ENCODE measurements at regions not wholly inside any gene's neighbourhood (a gene's known extent, or its start where the extent isn't known, plus 50 kb on each side); places are given as distances from the start of the nearest gene placed in this dataset.

DNA sequence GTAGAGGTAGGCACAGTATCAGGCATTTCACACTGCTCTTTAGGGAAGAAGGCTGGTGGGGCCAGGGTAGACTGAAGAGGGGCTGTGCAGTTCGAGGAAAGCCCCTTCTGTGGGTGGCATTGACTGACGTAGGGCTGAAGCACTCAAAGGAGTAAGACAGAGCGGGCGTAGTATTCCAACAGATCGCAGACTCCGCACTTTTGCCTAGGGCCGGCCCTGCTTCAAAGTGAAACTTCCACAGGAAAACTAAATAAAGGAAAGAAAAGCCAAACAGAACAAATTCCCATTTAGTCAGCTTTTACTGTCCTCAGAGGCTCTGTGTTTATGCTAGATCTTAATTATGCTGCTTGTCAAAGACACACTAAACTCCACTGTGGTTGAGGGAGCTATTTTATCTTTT lies 493.0 kb upstream of the WWC1 start:
- H3K9me3 Mint-ChIP-seq = peaks cover 2 to 4% of the 10 kb centered on the region in 2 donors

DNA sequence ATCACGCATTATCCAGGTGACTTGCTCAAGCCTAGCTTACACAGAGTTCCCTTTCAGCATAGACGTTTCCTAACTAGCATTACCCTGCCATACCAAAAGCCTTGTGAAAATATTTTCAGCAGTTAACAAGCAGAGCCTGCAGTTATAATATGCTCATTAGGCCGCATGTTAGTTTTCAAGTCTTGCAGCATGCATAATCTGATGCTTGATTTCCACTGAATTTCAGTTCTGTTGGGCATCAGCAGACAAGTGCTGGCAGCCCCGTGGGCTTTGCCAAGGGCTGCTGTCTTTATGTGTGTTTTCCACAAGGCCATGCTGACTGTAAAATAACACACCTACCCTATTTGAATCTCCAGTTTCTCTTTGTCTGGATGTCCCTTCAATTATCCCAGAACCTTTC lies 491.0 kb upstream of the WWC1 start:
- no peak overlapping the region for H3K4me3 Mint-ChIP-seq
- DNase-seq (no peak), ATAC-seq (replicated peaks) (no peak)
- H3K36me3 Mint-ChIP-seq = no peaks in the 10 kb centered on the region
- H3K27me3 Mint-ChIP-seq = no peaks in the 10 kb centered on the region
- peaks cover 2 to 4% of the 10 kb centered on the region in 2 donors for H3K9me3 Mint-ChIP-seq
- H3K4me1 Mint-ChIP-seq = no peaks in the 10 kb centered on the region
- H3K27ac Mint-ChIP-seq = no peak overlapping the region

More for the DNA sequence above, 493.0 kb upstream of the WWC1 start:
- no peaks in the 10 kb centered on the region for H3K4me1 Mint-ChIP-seq
- no peaks in the 10 kb centered on the region for H3K36me3 Mint-ChIP-seq
- ATAC-seq (replicated peaks) (no peak), DNase-seq (no peak)
- no peaks in the 10 kb centered on the region for H3K27me3 Mint-ChIP-seq
- H3K27ac Mint-ChIP-seq = no peak overlapping the region
- H3K4me3 Mint-ChIP-seq = no peak overlapping the region

DNA sequence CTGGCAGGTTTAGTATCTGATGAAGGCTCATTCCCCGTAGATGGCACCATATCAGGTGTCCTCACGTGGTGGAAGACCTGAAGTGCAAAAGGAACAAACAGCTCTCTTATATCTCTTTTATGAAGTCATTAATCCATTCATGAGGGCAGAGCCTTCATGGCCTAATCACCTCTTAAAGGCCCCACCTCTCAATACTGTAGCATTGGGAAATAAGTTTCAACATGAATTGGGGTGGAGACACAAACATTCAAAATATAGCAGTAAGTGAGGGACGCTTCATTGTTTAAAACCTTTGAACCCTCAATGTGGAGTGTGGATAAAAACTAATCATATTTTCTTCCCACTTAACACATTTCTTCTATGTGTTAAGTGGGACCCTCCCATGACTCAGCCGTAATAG lies 489.4 kb upstream of the WWC1 start:
- Mint-ChIP-seq H3K9me3 (peaks cover 2 to 4% of the 10 kb centered on the region in 2 donors), H3K27ac (no peak overlapping the region), H3K27me3 (no peaks in the 10 kb centered on the region), H3K4me3 (no peak overlapping the region), H3K36me3 (no peaks in the 10 kb centered on the region), H3K4me1 (no peaks in the 10 kb centered on the region)
- ATAC-seq (replicated peaks) = no peak
- DNase-seq = no peak

DNA sequence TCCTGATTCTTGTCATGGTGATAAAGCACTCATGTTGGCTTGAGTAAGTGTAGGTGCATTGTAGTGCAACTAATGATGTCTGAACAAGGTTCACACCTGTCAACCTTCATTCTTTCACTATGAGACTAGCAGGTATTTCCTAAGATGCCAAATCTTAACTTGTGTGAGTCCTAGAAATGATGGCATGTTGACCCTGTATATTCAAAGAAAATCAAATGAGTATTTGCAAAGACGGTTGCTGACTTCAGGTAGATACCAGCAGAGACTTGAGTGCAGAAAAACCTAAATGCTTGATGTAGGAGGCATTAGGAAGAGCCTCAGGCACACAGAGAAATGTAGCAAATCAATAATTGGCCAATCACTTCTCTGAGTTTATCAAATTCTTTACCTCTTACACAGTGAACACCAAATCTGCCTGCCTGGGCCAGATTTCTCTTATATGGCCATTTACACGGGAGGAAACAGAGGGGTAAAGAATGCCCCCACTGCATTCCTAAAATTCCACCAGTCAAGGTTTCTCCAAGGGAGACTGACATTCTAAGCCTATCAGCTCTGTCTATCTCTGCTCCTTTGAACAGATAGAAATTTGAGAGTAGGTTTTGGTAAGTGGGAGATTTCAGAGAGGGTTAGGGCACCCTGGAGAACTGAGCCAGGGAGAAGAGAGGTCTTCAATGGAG lies 488.6 kb upstream of the WWC1 start:
- Mint-ChIP-seq H3K27me3 (no peaks in the 10 kb centered on the region), H3K27ac (no peak overlapping the region), H3K9me3 (peaks cover 2 to 4% of the 10 kb centered on the region in 2 donors), H3K36me3 (no peaks in the 10 kb centered on the region), H3K4me3 (no peak overlapping the region), H3K4me1 (no peaks in the 10 kb centered on the region)
- DNase-seq (no peak), ATAC-seq (replicated peaks) (no peak)

DNA sequence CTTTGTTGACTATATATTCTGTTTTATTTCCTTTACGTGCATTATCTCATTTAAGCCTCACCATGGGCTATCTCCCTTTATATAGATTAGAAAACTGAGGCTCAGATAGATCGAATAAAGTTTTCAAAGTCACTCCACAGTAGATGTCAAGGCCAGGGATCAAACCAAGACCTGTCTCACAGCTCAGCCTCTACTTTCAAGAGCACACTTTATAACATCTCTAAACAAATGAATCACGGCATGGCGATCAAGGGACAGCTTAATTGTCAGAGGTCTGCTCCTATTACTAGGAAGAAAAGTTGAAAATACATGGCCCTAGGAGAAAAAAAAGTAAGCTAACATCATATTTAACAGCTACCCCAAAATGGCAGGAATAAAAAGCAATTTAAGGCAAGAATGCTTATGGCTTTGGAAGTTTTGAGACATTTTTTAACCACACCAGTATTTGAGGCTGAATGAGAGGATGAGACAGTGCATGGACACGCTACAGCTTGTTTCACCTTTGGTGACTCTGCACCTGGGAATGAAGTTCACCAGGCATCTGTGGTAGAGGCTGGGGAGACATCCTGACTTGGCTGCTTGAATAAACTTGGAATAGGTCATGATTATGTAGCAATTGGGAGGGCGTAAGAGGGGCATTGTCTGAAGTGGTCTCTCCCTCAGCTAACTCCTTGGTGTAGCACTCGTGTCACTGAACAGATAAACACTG lies 486.8 kb upstream of the WWC1 start:
- H3K27ac Mint-ChIP-seq = no peak overlapping the region

DNA sequence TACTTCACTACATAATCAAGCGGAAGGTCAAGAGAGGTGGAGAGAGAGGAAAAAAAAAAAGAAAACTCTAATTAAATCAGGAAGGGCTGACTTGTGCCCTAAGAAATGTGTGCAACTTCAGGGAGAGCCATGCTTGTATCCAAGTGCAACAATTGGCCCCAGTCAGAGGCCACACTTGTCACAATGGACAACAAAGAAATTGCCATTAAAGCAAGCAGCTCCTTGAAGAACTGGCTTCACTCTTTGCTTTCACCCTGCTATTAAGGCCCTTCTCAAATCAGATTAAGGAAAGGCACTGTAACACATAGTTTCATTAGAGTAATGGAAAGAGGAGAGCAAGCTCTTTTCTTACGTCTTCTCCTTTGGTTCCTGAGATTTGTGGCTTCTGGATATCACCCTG lies 480.9 kb upstream of the WWC1 start:
- DNase-seq = no peak
- no peak for ATAC-seq (replicated peaks)
- Mint-ChIP-seq H3K27ac (no peak overlapping the region), H3K4me1 (no peaks in the 10 kb centered on the region), H3K27me3 (no peaks in the 10 kb centered on the region), H3K9me3 (peaks cover 0 to 1% of the 10 kb centered on the region in 2 donors), H3K4me3 (no peak overlapping the region), H3K36me3 (no peaks in the 10 kb centered on the region)

More for the DNA sequence above, 486.8 kb upstream of the WWC1 start:
- Mint-ChIP-seq H3K9me3 (peaks cover 2 to 4% of the 10 kb centered on the region in 2 donors), H3K36me3 (no peaks in the 10 kb centered on the region), H3K4me3 (no peak overlapping the region), H3K27me3 (no peaks in the 10 kb centered on the region), H3K4me1 (no peaks in the 10 kb centered on the region)
- DNase-seq (no peak), ATAC-seq (replicated peaks) (no peak)

DNA sequence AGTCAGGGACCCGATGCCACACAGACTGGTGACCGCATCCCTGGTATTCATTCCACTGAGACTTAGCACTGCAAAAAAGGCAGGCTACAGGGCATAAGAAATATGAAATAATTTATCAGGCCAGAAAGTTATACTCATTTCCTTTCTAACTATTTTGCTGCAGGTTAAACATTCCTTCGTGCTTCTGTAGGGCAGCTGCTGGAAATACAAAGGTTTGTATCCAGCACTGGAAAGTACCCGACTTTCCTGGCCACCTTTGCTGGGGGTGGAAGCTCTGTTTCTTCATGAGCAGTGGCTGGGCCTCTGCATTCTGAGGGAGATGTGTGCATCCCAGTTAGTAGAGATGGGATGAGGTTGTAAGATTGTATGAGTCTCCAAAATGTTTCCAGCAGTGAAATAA lies 478.6 kb upstream of the WWC1 start:
- H3K27me3 Mint-ChIP-seq = no peaks in the 10 kb centered on the region
- ATAC-seq (replicated peaks) = no peak
- H3K4me3 Mint-ChIP-seq = no peak overlapping the region

DNA sequence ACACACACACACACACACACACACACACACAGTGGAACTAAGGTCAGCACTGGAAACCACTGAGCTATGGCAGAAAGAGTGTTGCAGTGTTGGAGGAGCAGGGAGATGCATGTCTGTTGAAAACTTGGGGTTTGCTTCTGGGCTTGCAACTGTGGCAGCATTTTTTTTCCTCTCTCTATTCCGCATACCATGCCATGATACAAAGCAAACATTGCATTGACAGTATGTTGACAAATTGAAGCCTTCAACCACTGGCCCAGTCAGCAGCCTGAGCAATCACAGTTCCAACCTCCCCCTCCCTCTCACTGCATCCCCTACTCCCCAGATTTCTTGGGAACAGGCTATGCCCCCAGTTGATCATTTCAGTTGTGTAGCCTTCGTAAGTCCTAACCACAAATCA lies 478.1 kb upstream of the WWC1 start:
- Mint-ChIP-seq H3K36me3 (no peaks in the 10 kb centered on the region), H3K27me3 (no peaks in the 10 kb centered on the region), H3K27ac (no peak overlapping the region), H3K4me1 (no peaks in the 10 kb centered on the region), H3K9me3 (peaks cover 0 to 1% of the 10 kb centered on the region in 2 donors), H3K4me3 (no peak overlapping the region)
- no peak for DNase-seq
- no peak for ATAC-seq (replicated peaks)

More for the DNA sequence above, 478.6 kb upstream of the WWC1 start:
- no peaks in the 10 kb centered on the region for H3K36me3 Mint-ChIP-seq
- no peak overlapping the region for H3K27ac Mint-ChIP-seq
- no peak for DNase-seq
- peaks cover 0 to 1% of the 10 kb centered on the region in 2 donors for H3K9me3 Mint-ChIP-seq
- no peaks in the 10 kb centered on the region for H3K4me1 Mint-ChIP-seq

DNA sequence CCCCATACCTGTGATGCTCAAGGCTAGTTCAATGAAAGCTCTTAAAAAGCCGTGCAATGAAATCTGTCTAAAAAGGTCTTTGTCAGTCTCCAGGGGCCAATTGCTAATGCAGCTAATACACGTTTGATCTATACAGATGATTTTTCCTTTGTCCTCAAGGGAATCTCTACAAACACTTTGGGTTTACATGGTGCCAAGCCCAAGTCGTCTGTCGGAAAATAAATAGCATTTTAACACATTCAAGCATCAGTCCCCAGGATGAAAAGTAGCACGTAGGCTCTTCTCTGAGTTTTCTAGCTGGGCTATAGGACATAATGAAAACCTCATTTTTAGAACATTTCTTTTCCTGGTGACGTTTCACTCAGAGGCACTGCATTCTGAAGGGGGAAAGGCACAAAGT lies 477.4 kb upstream of the WWC1 start:
- ATAC-seq (replicated peaks) (no peak), DNase-seq (no peak)
- Mint-ChIP-seq H3K9me3 (peaks cover 1 to 2% of the 10 kb centered on the region in 2 donors), H3K27ac (no peak overlapping the region), H3K27me3 (no peaks in the 10 kb centered on the region), H3K36me3 (no peaks in the 10 kb centered on the region), H3K4me3 (no peak overlapping the region), H3K4me1 (no peaks in the 10 kb centered on the region)

DNA sequence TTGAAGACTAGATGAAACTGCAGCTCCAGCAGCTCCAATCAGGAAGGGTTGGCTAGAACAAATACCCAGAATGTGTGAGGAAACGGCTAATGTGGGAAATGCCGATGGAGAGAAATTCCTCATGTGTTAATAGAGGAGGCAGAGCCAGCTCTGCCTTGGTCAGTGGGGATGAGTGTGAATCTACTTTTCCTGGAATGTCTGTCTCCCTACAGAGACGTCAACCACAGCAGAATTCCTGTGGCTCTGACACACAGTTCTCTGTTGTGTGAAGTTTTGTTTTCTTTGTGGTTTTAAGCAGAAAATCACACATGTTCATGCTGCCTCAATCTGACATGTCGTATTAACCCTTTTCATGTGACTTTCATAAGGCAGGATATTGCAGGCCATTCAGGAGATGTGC lies 476.6 kb upstream of the WWC1 start:
- DNase-seq = no peak
- Mint-ChIP-seq H3K4me1 (no peaks in the 10 kb centered on the region), H3K36me3 (no peaks in the 10 kb centered on the region), H3K27ac (no peak overlapping the region), H3K27me3 (no peaks in the 10 kb centered on the region), H3K4me3 (no peak overlapping the region), H3K9me3 (peaks cover 1 to 3% of the 10 kb centered on the region in 2 donors)
- ATAC-seq (replicated peaks) = no peak

DNA sequence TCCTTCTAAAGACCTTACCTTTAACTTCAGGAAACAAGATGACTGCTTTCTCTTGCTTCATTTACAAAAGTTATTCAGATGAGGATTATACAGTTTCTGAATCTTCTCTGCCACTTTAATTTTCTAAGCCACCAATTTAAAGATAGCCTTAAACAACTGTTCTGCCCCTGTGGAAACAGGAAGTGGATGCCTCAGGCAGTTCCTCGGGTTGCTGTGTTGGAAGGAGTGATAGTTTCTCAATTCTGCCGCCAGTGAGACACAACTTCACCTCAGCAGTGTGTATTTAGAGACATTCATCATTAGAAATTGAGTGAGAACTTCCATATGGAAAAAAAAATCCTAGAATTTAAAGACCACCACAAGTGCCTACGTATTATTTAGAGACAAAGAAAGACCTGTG lies 475.1 kb upstream of the WWC1 start:
- H3K27ac Mint-ChIP-seq = no peak overlapping the region
- no peaks in the 10 kb centered on the region for H3K36me3 Mint-ChIP-seq
- no peaks in the 10 kb centered on the region for H3K4me1 Mint-ChIP-seq
- peaks cover 1 to 3% of the 10 kb centered on the region in 2 donors for H3K9me3 Mint-ChIP-seq
- no peaks in the 10 kb centered on the region for H3K27me3 Mint-ChIP-seq
- DNase-seq (no peak), ATAC-seq (replicated peaks) (no peak)
- H3K4me3 Mint-ChIP-seq = no peak overlapping the region

DNA sequence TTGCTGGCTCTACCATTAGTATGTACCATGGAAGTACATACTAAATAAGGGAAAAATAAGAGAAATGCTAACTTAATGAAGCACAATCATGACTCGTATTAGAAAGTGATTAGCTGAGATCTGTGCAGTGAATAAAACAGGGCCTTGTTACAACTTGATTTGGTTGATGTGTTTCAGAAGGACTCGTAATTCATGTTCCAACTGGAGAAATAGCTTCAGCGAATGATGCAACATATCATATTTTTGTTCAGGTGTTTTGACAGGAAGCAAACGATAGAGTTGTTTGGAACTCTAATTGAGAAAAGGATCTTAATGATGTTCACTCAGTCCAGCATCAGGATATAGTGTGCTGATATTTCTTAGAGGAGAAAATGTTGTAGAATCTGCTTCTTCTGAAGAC lies 474.6 kb upstream of the WWC1 start:
- H3K36me3 Mint-ChIP-seq = no peaks in the 10 kb centered on the region
- H3K4me3 Mint-ChIP-seq = no peak overlapping the region
- H3K4me1 Mint-ChIP-seq = no peaks in the 10 kb centered on the region
- H3K9me3 Mint-ChIP-seq = peaks cover 1 to 3% of the 10 kb centered on the region in 2 donors
- no peaks in the 10 kb centered on the region for H3K27me3 Mint-ChIP-seq
- DNase-seq = no peak
- no peak for ATAC-seq (replicated peaks)
- no peak overlapping the region for H3K27ac Mint-ChIP-seq

DNA sequence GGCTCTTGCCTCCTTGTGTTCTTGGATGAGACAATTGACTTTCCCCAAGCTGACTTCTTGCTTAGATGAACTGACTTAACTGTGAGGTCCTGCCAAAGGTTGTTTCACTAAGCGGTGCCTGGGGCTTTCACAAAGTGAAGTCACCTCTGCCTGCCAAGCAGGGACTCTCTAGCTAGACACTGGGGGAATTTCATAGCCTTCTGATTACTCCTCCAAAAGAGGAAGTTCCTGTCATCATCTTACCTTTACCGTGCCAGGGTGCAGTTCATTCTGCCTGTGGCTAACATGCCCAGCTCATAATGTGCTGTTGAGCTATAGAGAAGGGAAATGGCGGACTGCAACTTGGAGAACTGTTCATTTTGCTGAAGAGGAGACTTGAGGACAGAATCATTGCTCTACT lies 472.0 kb upstream of the WWC1 start:
- Mint-ChIP-seq H3K9me3 (peaks cover 1 to 3% of the 10 kb centered on the region in 2 donors), H3K4me3 (no peak overlapping the region), H3K36me3 (no peaks in the 10 kb centered on the region), H3K27ac (no peak overlapping the region), H3K27me3 (no peaks in the 10 kb centered on the region), H3K4me1 (no peaks in the 10 kb centered on the region)
- ATAC-seq (replicated peaks) (peak; percentile 92 to 96), DNase-seq (peak; percentile 2)

DNA sequence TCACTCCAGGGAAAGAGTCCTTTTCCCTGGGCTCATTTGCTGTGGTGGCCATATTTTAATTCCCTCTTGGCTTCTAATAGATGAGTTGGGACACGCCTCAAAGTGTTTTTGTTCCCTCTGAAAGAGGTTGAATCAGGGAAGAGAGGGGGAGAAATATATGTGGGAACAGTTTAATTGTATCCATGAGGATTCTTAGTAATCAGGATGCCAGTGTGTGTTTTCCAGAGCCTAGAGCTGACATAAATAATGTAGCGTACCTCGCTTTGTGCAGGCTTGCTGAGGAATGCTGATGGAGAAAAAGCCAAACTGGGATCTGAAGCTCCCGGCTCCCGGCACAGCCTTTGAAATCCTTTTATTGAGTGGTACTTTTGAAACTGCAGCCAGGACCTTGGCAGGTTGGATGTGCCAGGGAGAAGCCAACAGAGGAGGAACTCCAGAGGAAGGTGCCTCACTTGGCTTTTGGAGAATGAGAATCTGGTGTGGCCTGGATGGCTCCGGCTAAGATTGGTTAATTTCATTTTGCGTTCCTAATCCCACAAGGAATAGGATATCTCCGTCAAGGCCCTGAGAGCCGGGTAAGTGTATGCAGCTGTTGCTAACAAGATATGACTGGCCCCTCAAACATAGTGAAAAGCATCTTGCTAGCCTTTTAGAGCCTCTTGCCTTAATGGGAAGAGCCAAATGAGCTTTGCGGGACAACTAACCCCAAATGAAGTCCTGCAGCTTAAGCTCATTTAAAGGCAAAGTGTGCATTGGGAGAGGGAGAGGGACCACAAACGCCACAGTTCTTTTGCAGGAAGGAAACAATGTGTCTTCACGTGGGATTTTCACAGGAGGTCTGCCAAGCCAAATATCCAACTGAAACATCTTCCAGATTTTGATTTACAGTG lies 471.1 kb upstream of the WWC1 start:
- no peak overlapping the region for H3K4me3 Mint-ChIP-seq
- H3K36me3 Mint-ChIP-seq = no peaks in the 10 kb centered on the region
- DNase-seq = no peak
- ATAC-seq (replicated peaks) = no peak
- no peak overlapping the region for H3K27ac Mint-ChIP-seq
- peaks cover 0 to 3% of the 10 kb centered on the region in 2 donors for H3K9me3 Mint-ChIP-seq
- H3K27me3 Mint-ChIP-seq = no peaks in the 10 kb centered on the region
- no peaks in the 10 kb centered on the region for H3K4me1 Mint-ChIP-seq

All from stimulated activated naive B cell treated with anti-CD40 and anti-IgM and Interleukin-4, amounts not matched to agents 10 μg/mL and 1 μg/mL and 100 μg/mL, for 72 hours (primary cell).